ENCODE measurements at regions not wholly inside any gene's neighbourhood (a gene's known extent, or its start where the extent isn't known, plus 50 kb on each side); places are given as distances from the start of the nearest gene placed in this dataset.

DNA sequence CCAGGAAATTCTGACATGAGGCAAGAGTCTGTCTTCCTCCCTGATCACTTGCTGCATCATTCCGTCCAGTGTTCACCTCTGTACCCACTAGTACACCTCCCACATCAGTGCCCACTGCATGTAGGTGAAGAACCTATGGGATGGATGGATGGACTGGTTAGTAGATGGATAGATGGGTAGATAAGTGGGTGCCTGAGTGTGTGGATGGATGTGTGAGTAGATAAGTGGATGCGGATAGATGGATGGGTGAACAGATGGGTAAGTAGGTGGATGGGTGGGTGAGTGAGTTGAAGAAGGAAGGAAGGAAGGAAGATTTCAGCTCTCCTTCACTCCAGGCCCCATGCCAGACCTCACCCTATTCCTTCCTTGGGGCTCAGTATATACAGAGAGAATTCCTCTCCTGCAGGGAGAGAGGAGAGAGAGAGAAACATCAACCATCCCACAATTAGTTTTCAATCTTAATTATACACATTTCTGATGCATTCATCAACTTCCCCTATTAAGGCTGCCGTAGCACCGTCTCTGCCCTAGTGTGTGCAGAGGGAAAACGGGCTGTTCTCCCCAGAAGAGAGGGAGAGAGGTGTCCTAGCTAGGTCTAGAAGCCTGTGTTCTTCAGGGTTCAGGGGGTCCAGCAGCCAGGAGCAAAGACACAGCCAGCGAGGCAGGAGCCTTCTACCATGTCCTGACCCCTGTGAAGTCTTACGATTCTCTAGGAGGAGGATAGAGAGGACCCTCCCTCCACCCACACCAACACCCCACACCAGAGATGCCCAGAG lies 125.3 kb downstream of the BUD13 start:
- Mint-ChIP-seq H3K4me1 (no peaks in the 10 kb centered on the region), H3K4me3 (no peak overlapping the region), H3K27me3 (ENCODE audit: insufficient read depth) (peaks cover 4% of the 10 kb centered on the region), H3K36me3 (ENCODE audit: low read depth) (no peaks in the 10 kb centered on the region), H3K27ac (no peak overlapping the region), H3K9me3 (peaks cover 9% of the 10 kb centered on the region)
- peaks cover 7% of the 10 kb centered on the region for H3K9me3 ChIP-seq (ENCODE audit: control insufficient read depth, low read length)
- no peak overlapping the region for H3K27ac ChIP-seq (ENCODE audit: low read depth, low read length)
- H3K4me1 ChIP-seq (ENCODE audit: control insufficient read depth, insufficient read depth, low read length) = no peaks in the 10 kb centered on the region
- no peak overlapping the region for H3K9ac ChIP-seq (ENCODE audit: extremely low read depth, low read length, poor library complexity, severe bottlenecking)
- TF ChIP-seq, protein P1, sequence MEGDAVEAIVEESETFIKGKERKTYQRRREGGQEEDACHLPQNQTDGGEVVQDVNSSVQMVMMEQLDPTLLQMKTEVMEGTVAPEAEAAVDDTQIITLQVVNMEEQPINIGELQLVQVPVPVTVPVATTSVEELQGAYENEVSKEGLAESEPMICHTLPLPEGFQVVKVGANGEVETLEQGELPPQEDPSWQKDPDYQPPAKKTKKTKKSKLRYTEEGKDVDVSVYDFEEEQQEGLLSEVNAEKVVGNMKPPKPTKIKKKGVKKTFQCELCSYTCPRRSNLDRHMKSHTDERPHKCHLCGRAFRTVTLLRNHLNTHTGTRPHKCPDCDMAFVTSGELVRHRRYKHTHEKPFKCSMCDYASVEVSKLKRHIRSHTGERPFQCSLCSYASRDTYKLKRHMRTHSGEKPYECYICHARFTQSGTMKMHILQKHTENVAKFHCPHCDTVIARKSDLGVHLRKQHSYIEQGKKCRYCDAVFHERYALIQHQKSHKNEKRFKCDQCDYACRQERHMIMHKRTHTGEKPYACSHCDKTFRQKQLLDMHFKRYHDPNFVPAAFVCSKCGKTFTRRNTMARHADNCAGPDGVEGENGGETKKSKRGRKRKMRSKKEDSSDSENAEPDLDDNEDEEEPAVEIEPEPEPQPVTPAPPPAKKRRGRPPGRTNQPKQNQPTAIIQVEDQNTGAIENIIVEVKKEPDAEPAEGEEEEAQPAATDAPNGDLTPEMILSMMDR (conservative IDR thresholded peaks at IDR 0.05) = no peak
- no peak for DNase-seq
- H3K4me3 ChIP-seq (ENCODE audit: low read length) = no peak overlapping the region
- H3K36me3 ChIP-seq (ENCODE audit: control insufficient read depth, insufficient read depth, low read length) = no peaks in the 10 kb centered on the region
- 96 to 97% methylated on average over 4 to 7 of the region's 7 CpGs for WGBS, 2 experiments (ENCODE audit: insufficient coverage in 1 of 2, insufficient read length in 1 of 2)
- no peaks in the 10 kb centered on the region for H3K27me3 ChIP-seq (ENCODE audit: control insufficient read depth, insufficient read depth, low read length, poor library complexity, severe bottlenecking)

DNA sequence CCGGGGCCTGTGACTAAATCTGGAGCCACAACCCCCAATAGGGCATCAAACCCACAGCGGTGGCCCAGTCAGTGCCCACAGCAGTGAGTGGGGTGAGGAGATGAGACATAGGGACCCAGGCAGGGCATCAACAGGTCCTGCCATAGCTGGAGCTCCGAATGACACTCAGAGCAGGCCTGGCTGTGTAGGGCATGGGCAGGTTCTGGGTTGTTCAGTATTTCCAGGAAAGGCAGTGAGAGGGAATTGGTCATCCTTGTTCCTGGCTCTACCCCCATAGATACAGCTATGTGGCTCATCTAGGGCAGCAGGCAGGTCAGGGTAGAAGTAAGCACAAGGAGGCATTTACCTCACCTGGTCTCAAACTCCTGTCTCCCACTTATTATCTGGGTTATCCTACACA lies 126.6 kb downstream of the BUD13 start:
- Histone ChIP-seq H3K9ac (ENCODE audit: extremely low read depth, low read length, poor library complexity, severe bottlenecking) (no peak overlapping the region), H3K27ac (ENCODE audit: low read depth, low read length) (no peak overlapping the region), H3K9me3 (ENCODE audit: control insufficient read depth, low read length) (peaks cover 7% of the 10 kb centered on the region), H3K4me1 (ENCODE audit: control insufficient read depth, insufficient read depth, low read length) (no peaks in the 10 kb centered on the region), H3K36me3 (ENCODE audit: control insufficient read depth, insufficient read depth, low read length) (no peaks in the 10 kb centered on the region), H3K27me3 (ENCODE audit: control insufficient read depth, insufficient read depth, low read length, poor library complexity, severe bottlenecking) (no peaks in the 10 kb centered on the region), H3K4me3 (ENCODE audit: low read length) (no peak overlapping the region)
- Mint-ChIP-seq H3K36me3 (ENCODE audit: low read depth) (no peaks in the 10 kb centered on the region), H3K9me3 (peaks cover 9% of the 10 kb centered on the region), H3K27me3 (ENCODE audit: insufficient read depth) (peaks cover 4% of the 10 kb centered on the region), H3K4me1 (no peaks in the 10 kb centered on the region), H3K27ac (no peak overlapping the region), H3K4me3 (no peak overlapping the region)
- TF ChIP-seq, protein P1 (conservative IDR thresholded peaks at IDR 0.05) = no peak
- no peak for DNase-seq
- WGBS, 2 experiments (ENCODE audit: insufficient coverage in 1 of 2, insufficient read length in 1 of 2) = 95 to 100% methylated on average over 1 to 3 of the region's 3 CpGs

DNA sequence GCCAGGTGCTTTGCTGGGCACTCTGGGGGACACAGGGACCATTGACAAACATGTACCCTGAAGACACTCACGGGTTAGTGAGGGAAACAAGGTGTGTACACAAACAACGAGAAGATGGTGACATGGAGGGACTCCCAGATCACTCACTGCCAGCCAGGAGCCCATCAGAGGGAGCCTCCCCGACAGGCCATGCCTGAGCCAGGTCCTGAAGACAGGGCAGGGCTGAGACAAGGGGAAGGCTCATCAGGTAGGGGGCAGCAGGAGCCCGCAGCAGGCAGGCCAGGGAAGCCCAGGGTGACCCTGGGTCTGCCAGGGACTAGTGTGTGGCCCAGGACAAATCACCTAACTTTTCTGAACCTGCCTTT lies 127.9 kb downstream of the BUD13 start:
- Mint-ChIP-seq H3K9me3 (peaks cover 9% of the 10 kb centered on the region), H3K4me1 (no peaks in the 10 kb centered on the region), H3K4me3 (no peak overlapping the region), H3K36me3 (ENCODE audit: low read depth) (no peaks in the 10 kb centered on the region), H3K27me3 (ENCODE audit: insufficient read depth) (peaks cover 4% of the 10 kb centered on the region), H3K27ac (no peak overlapping the region)
- H3K9me3 ChIP-seq (ENCODE audit: control insufficient read depth, low read length) = peaks cover 7% of the 10 kb centered on the region
- TF ChIP-seq, protein P1 (conservative IDR thresholded peaks at IDR 0.05) = peak; percentile 73
- H3K4me3 ChIP-seq (ENCODE audit: low read length) = no peak overlapping the region
- H3K27me3 ChIP-seq (ENCODE audit: control insufficient read depth, insufficient read depth, low read length, poor library complexity, severe bottlenecking) = no peaks in the 10 kb centered on the region
- H3K4me1 ChIP-seq (ENCODE audit: control insufficient read depth, insufficient read depth, low read length) = no peaks in the 10 kb centered on the region
- 73% methylated on average over 2 to 4 of the region's 4 CpGs for WGBS, 2 experiments (ENCODE audit: insufficient coverage in 1 of 2, insufficient read length in 1 of 2)
- peak; percentile 84 for DNase-seq
- H3K36me3 ChIP-seq (ENCODE audit: control insufficient read depth, insufficient read depth, low read length) = no peaks in the 10 kb centered on the region
- H3K9ac ChIP-seq (ENCODE audit: extremely low read depth, low read length, poor library complexity, severe bottlenecking) = no peak overlapping the region
- H3K27ac ChIP-seq (ENCODE audit: low read depth, low read length) = no peak overlapping the region

Data from endodermal cell (in vitro differentiated cells).